ENCODE measurements at regions not wholly inside any gene's neighbourhood (a gene's known extent, or its start where the extent isn't known, plus 50 kb on each side); places are given as distances from the start of the nearest gene placed in this dataset.

DNA sequence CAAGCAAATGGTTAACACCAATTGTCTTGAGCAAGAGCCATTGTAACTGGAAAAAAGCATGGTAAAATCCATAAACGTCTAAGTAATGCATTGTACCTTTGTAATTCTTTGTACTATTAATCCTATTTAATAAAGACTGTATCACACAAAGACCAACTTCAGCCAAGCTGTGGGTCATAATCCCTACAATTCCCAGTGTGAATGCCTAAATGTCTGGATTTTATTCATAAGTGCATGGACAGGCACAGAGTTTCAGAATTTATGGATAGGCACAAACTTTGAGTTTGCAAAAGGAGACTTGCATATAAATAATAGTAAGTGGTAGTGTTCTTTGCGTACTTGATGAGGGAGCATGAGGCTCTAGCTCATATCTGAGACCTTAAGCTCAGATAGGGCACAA is 1280.2 kb upstream of the WWC1 start:
- TF ChIP-seq EP300 (IDR thresholded peaks at IDR 0.05; ENCODE audit: low read depth) (no peak), POLR2AphosphoS5 (IDR thresholded peaks at IDR 0.05) (no peak), POLR2A (IDR thresholded peaks at IDR 0.05) (no peak)
- TF ChIP-seq, protein P1, sequence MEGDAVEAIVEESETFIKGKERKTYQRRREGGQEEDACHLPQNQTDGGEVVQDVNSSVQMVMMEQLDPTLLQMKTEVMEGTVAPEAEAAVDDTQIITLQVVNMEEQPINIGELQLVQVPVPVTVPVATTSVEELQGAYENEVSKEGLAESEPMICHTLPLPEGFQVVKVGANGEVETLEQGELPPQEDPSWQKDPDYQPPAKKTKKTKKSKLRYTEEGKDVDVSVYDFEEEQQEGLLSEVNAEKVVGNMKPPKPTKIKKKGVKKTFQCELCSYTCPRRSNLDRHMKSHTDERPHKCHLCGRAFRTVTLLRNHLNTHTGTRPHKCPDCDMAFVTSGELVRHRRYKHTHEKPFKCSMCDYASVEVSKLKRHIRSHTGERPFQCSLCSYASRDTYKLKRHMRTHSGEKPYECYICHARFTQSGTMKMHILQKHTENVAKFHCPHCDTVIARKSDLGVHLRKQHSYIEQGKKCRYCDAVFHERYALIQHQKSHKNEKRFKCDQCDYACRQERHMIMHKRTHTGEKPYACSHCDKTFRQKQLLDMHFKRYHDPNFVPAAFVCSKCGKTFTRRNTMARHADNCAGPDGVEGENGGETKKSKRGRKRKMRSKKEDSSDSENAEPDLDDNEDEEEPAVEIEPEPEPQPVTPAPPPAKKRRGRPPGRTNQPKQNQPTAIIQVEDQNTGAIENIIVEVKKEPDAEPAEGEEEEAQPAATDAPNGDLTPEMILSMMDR (IDR thresholded peaks at IDR 0.05) = no peak
- Histone ChIP-seq H3K4me1 (peaks cover 0 to 9% (median 7%) of the 10 kb centered on the region in 4 donors), H3K27me3 (no peaks in the 10 kb centered on the region), H3K36me3 (no peaks in the 10 kb centered on the region), H3K27ac (no peak overlapping the region), H3K9me3 (no peaks in the 10 kb centered on the region), H3K4me3 (no peak overlapping the region)
- intact Hi-C loops (cut with DNase I; ENCODE audit: low total_unique reads) = no loop called here
- in situ Hi-C loops (cut with MboI; ENCODE audit: low pct_ligation_motif_present in 1 of 4, low pct_unique_long_range_greater_than_20kb in 1 of 4, low sequenced_read_pairs in 3 of 4) = no loop called here
- DNase-seq = no peak
- 51 to 54% methylated on average over 2 of the region's 2 CpGs for WGBS, 2 donors (ENCODE audit: low coverage in 1 of 2)

DNA sequence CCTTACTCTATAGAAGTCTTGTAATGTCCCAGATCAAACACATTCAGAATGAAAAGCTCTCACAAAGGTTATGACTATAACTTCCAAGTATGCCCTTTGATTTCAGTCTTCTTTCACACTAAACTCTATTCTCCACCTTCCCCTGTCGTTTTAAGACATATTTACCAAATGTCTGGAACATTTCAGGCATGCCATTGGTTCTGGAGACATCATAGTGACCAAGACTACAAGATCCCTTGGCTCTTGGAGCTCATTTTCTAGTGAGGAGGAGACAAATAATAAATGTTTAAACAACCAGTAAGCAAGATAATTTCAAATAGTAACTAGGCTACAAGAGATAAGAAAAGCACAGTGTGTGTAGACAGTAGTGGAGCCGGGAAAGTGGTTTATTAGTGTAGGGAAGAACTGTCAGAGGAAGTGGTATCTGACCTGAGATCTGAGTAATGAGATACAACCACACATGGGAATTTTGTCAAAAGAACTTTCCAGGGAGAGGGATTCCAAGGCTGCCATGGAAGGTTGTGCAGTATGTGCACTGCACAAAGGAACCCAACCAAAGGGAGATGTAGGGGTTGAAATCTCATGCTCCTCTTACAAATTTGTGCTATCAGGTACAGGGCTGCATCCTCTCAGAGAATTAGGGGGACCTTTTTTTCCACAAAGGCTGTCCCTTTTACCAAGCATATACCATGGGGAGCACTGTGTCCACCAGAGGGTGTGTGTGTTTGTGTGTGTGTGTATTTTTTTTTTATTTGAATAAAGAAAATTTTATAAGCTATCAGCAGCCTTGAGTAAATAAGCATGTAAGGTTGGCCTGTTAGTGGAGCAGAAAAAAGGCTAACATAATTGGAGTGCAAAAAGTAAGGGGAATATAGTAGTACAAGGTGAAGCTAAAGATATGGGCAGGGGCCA is 1279.1 kb upstream of the WWC1 start:
- H3K36me3 ChIP-seq = no peaks in the 10 kb centered on the region
- no peak overlapping the region for H3K4me3 ChIP-seq
- no peaks in the 10 kb centered on the region for H3K27me3 ChIP-seq
- TF ChIP-seq POLR2A (IDR thresholded peaks at IDR 0.05) (no peak), POLR2AphosphoS5 (IDR thresholded peaks at IDR 0.05) (no peak)
- TF ChIP-seq, protein P1 (IDR thresholded peaks at IDR 0.05) = no peak
- DNase-seq = no peak
- H3K4me1 ChIP-seq = peaks cover 0 to 9% (median 7%) of the 10 kb centered on the region in 4 donors
- peak overlapping the region in 2 of 4 donors; percentile 7 to 15 for H3K27ac ChIP-seq
- no peaks in the 10 kb centered on the region for H3K9me3 ChIP-seq
- intact Hi-C loops (cut with DNase I; ENCODE audit: low total_unique reads) (no loop called here), in situ Hi-C loops (cut with MboI; ENCODE audit: low pct_ligation_motif_present in 1 of 4, low pct_unique_long_range_greater_than_20kb in 1 of 4, low sequenced_read_pairs in 3 of 4) (no loop called here)
- WGBS, 2 donors (ENCODE audit: low coverage in 1 of 2) = 10 to 25% methylated on average over 2 of the region's 2 CpGs

GRCh38 chr5:167014401-167015056 is 1276.9 kb upstream of the WWC1 start:
- in situ Hi-C loops (cut with MboI; ENCODE audit: low pct_ligation_motif_present in 1 of 4, low pct_unique_long_range_greater_than_20kb in 1 of 4, low sequenced_read_pairs in 3 of 4) = no loop called here

GRCh38 chr5:167020418-167020817 is 1271.0 kb upstream of the WWC1 start:
- in situ Hi-C loops (cut with MboI; ENCODE audit: low pct_ligation_motif_present in 1 of 4, low pct_unique_long_range_greater_than_20kb in 1 of 4, low sequenced_read_pairs in 3 of 4) (no loop called here), intact Hi-C loops (cut with DNase I; ENCODE audit: low total_unique reads) (no loop called here)
- no peak for DNase-seq
- Histone ChIP-seq H3K4me1 (peaks cover 0 to 14% (median 9%) of the 10 kb centered on the region in 4 donors), H3K27ac (peak overlapping the region in 3 of 4 donors; percentile 43 to 60 (median 57)), H3K4me3 (no peak overlapping the region), H3K36me3 (no peaks in the 10 kb centered on the region), H3K27me3 (no peaks in the 10 kb centered on the region), H3K9me3 (no peaks in the 10 kb centered on the region)
- 17 to 19% methylated on average over 1 of the region's 1 CpG for WGBS, 2 donors (ENCODE audit: low coverage in 1 of 2)
- TF ChIP-seq, protein P1 (IDR thresholded peaks at IDR 0.05) = no peak

More at GRCh38 chr5:167014401-167015056, 1276.9 kb upstream of the WWC1 start:
- no peak for TF ChIP-seq EP300 (IDR thresholded peaks at IDR 0.05; ENCODE audit: low read depth)
- TF ChIP-seq, protein P1 (IDR thresholded peaks at IDR 0.05) = no peak
- TF ChIP-seq POLR2AphosphoS5 (IDR thresholded peaks at IDR 0.05) = no peak
- TF ChIP-seq POLR2A (IDR thresholded peaks at IDR 0.05) = no peak
- 43 to 44% methylated on average over 5 of the region's 5 CpGs for WGBS, 2 donors (ENCODE audit: low coverage in 1 of 2)
- Histone ChIP-seq H3K36me3 (no peaks in the 10 kb centered on the region), H3K4me1 (peaks cover 0 to 10% (median 8%) of the 10 kb centered on the region in 4 donors), H3K4me3 (no peak overlapping the region), H3K27ac (peak overlapping the region in 1 of 4 donors; percentile 2), H3K9me3 (no peaks in the 10 kb centered on the region), H3K27me3 (no peaks in the 10 kb centered on the region)
- intact Hi-C loops (cut with DNase I; ENCODE audit: low total_unique reads) = no loop called here
- DNase-seq = no peak

Measured in transverse colon (tissue), 4 donors.